GM21447 (cell line): ENCODE measurements at regions not wholly inside any gene's neighbourhood (a gene's known extent, or its start where the extent isn't known, plus 50 kb on each side); places are given as distances from the start of the nearest gene placed in this dataset.
"Not testable (repeated sequence)": the region's sequence is repeated elsewhere in the genome, so short reads cannot be mapped to it uniquely, and the experiment has no call there.

Source experiments
- ATAC-seq: cut with Tn5 transposase; IDR thresholded peaks from one replicate; pipeline ENCODE4 v1.9.1; 2021; ENCODE audit not compliant: unreplicated experiment

DNA sequence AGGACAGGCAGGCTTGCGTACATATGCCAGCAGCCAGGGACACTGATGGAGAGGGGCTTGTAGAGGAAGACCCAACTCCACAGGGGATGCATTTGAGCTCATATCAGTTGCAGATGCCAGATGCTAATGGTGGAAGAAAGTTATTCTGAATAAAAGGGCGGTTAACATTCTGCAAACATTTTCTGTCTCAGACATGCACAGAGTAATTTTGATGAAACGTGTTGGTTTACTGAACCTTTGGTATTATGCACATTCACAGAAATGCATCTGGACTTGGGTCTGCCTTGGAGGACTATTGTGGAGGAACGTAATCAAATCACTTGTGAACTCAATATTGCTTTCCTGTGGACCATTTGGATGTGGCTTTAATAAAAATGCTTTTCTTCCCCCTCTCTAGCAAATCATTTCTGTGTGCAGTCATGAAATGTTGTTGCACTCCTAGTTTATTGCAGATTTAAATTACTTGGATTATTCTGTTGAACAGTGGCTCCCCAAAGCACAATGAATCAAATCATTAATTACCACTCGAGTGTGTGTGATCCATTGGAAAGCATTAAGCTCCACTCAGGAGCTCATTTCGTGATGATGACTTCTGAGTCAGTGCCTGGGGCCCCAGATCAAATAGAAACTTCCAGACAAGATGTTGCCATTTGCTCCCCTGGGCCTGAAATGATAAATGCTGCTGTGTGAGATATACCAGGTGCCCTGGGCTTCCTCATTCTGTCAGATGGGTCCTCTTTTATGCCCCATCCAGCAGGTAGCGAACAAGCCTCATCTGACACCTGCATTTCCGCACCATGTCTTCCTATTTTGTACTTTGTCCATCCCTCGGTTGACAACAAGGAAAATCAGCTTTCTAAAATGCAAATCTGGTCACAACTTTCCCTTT, 697.0 kb upstream of the HS6ST1 start:
- ATAC-seq = no peak

GRCh38 chr2:129016972-129017371, 698.3 kb upstream of the HS6ST1 start:
- no peak for ATAC-seq

DNA sequence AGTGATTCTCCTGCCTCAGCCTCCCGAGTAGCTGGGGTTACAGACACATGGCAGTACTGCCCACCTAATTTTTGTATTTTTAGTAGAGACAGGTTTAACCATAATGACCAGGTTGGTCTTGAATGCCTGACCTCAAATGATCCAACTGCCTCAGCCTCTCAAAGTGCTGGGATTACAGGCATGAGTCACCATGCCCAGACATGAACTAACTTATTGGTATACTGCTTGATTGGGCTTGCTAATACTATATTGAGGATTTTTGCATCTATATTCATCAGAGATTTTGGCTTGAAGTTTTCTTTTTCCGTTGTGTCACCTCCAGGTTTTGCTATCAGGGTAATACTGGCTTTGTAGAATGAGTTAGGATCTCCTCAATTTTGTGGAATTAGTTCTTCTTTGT, 706.1 kb upstream of the HS6ST1 start:
- no peak for ATAC-seq

DNA sequence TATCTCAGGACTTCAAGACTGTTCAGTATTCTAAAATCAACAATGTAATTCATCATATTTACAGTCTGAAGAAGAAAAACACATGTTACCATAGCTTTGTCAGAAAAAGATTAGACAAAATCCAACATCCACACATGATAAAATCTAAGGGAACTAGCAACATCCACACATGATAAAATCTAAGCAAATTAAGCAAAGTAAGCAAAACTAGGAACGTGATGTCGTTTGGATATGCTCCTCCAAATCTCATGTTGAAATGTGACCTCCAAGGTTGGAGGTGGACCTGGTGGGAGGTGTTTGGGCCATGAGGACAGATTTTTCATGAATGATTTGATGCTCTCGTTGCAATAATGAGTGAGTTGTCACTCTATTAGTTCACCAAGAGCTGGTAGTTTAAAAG, 717.3 kb upstream of the HS6ST1 start:
- no peak for ATAC-seq

DNA sequence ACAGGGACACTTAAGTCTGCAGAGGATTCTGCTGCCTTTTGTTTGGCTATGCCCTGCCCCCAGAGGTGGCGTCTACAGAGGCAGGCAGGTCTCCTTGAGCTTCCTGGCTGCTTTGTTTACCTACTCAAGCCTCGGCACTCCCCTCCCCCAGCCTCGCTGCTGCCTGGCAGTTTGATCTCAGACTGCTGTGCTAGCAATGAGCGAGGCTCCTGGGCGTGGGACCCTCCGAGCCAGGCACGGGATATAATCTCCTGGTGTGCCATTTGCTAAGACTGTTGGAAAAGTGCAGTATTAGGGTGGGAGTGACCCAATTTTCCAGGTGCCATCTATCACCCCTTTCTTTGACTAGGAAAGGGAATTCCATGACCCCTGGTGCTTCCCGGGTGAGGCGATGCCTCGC, 725.0 kb upstream of the HS6ST1 start:
- ATAC-seq = not testable (repeated sequence)

- not testable (repeated sequence) for ATAC-seq
Observed at GRCh38 chr2:129046475-129046874, 727.8 kb upstream of the HS6ST1 start.

- no peak for ATAC-seq
Observed at GRCh38 chr2:129050101-129050500, 731.4 kb upstream of the HS6ST1 start.

GRCh38 chr2:129055242-129055641, 736.6 kb upstream of the HS6ST1 start:
- ATAC-seq = no peak

- ATAC-seq = no peak
Observed at GRCh38 chr2:129055824-129056223, 737.2 kb upstream of the HS6ST1 start.

- ATAC-seq = no peak
Observed at GRCh38 chr2:129056309-129056958, 737.8 kb upstream of the HS6ST1 start.

DNA sequence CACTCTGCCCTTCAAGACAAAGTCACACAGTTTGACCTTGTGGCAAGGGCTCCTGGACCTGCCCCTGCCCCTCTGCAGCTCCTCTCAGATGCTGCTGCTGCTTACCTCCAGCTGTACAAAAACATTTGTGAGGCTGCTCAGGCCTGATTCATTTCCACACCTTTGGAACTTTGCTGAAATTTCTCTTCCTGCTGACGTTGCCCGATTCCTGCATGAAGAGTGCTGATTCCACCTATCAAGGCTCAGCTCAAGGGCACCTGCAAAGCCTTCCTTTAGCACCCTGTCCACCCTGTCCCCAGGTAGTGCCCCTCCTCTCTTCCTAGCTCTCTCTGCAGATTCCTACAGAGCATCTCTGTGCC, 738.3 kb upstream of the HS6ST1 start:
- ATAC-seq = no peak

DNA sequence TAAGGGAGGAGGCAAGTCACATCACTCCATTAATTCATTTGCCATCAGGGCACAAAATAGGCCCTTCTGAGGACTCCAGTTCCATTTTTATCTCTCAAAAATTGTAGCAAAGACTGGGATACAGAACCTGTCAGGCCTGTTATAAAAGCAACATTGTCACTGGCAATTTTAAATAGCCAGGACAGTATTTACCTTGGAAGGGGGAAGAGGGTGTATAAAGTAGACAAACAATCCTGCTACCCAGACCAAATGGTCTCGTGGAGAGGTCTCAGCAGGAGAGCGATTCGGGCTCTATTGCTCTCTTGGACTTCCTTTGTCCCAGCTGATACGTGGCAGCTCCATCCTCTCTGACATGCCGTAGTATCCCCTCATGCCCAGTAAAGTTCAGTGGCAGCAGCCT, 740.3 kb upstream of the HS6ST1 start:
- ATAC-seq = no peak

- ATAC-seq = no peak
Observed at GRCh38 chr2:129059476-129059875, 740.8 kb upstream of the HS6ST1 start.

- ATAC-seq = peak; percentile 74
Observed at GRCh38 chr2:129061069-129061768, 742.6 kb upstream of the HS6ST1 start.

GRCh38 chr2:129061769-129062121, 743.1 kb upstream of the HS6ST1 start:
- no peak for ATAC-seq

- ATAC-seq = no peak
Observed at GRCh38 chr2:129062146-129062912, 743.7 kb upstream of the HS6ST1 start.

DNA sequence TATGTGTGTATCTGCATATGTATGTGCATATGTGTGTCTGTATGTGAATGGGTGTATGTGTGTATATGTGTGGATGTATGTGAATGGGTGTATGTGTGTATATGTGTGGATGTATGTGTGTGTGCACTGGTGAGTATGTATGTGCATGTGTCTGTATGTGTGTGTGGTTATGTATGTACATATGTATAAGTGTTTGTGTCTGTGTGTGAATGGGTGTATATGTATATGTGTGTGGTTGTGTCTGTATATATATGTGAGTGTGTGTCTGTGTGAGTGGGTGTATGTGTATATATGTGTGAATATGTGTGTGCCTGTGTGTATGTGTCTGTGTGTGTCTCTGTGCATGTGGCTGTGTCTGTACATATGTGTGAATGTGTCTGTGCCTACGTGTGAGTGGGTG, 748.4 kb upstream of the HS6ST1 start:
- no peak for ATAC-seq

GRCh38 chr2:129067953-129068352, 749.3 kb upstream of the HS6ST1 start:
- no peak for ATAC-seq

DNA sequence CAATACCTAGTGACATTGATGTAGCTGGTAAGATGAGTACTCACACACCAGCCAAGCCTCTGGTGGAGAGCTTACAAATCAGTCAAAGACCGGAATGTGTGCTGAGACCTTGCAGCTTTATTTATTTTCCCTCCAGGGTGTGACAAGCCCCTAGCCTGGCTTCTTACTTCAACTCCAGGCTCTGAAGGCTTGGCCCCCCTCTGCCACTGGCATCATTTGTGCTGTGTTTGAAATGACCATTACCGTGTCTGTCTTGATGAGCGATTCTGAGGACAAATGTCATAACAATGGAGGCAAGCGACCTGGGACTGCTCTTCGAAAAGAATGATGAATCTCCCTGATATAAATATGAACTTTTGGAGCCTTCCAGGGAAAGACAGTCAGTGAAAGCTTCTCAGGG, 749.9 kb upstream of the HS6ST1 start:
- ATAC-seq = no peak

DNA sequence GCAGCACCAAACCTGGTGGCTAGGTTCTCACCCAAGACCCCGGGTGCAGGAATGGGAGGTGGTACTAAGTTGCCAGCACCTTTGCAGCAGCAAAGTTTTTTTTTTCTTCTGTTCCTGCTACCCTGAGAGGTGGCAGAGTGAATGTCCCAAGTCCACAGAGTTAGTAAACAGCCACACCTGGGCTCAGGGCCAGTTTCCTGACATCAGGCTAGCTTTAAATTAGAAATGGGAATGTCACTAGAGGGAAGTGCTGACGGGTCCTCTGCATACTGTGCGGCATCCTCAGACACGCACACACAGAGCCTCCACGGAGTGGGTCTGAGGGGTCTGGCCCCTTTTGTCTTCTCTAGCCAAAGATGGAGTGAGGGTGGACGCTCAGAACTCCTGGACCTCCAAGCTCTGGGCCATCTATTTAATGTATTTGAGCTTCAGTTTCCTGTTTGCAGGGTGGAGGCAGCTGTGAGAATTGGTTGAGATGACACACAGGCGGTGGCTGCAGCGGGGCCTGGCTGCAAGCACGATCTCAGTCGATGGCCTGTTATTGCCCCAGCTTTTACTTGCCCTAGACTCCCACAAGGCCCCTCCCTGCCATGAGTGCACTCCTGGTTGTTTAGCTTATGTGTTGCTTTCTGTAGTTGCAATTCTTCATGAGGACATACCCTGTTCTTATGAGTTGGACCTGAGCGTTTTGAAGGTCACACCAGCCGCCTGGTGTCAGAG, 751.4 kb upstream of the HS6ST1 start:
- no peak for ATAC-seq

- ATAC-seq = no peak
Observed at GRCh38 chr2:129070663-129071062, 752.0 kb upstream of the HS6ST1 start.
